RWPE1 (cell line): ENCODE measurements at regions not wholly inside any gene's neighbourhood (a gene's known extent, or its start where the extent isn't known, plus 50 kb on each side); places are given as distances from the start of the nearest gene placed in this dataset.

Experiments
- CTCF ChIA-PET: fragments of 350-600 bp; sonication (Branson Sonifier 250); formaldehyde crosslinking; extraction: SDS; loops from one replicate; lab custom pipeline; 2021; lab: Yijun Ruan, JAX
- POLR2A ChIA-PET: fragments of 400-600 bp; formaldehyde crosslinking; extraction: SDS; loops from one replicate; lab custom pipeline; 2020; ENCODE audit warnings: antibody characterized with exemption; ENCODE audit not compliant: low non-redundant PET; lab: Yijun Ruan, JAX
- DNase-seq: peaks from one replicate; pipeline ENCODE4 v3.0.0; 2012; ENCODE audit warnings: low spot score
- H3K27ac ChIP-seq: fragments of 450-650 bp; 2 replicates; pipeline ENCODE4 v1.5.1; 2017
- CTCF ChIP-seq: fragments of 450-650 bp; conservative IDR thresholded peaks from 2 replicates; pipeline ENCODE4 v1.5.1; 2017; ENCODE audit warnings: low read depth, mild to moderate bottlenecking

- no peak for DNase-seq
- POLR2A ChIA-PET: no interaction called here
- no peak for TF ChIP-seq CTCF
- no peak overlapping the region for H3K27ac ChIP-seq
- CTCF ChIA-PET: no interaction called here
Measured at GRCh38 chr12:109648521-109648920, 65.1 kb upstream of the FAM222A start.

GRCh38 chr12:109650808-109651207, 62.8 kb upstream of the FAM222A start:
- no peak for TF ChIP-seq CTCF
- H3K27ac ChIP-seq: no peak overlapping the region
- DNase-seq: no peak
- POLR2A ChIA-PET: no interaction called here
- CTCF ChIA-PET: no interaction called here

- DNase-seq: no peak
- POLR2A ChIA-PET: interaction anchor here (0.7 kb wide), 1 partner anchor 16 kb away, joined by 3 read pairs; no protein-coding TSS in a partner anchor
- no peak for TF ChIP-seq CTCF
- CTCF ChIA-PET: no interaction called here
- no peak overlapping the region for H3K27ac ChIP-seq
Measured at GRCh38 chr12:109651596-109651995, 62.0 kb upstream of the FAM222A start.

- CTCF ChIA-PET: no interaction called here
- TF ChIP-seq CTCF: no peak
- POLR2A ChIA-PET: interaction anchor here (0.7 kb wide), 1 partner anchor 15 kb away, joined by 3 read pairs; no protein-coding TSS in a partner anchor
- no peak for DNase-seq
- H3K27ac ChIP-seq: no peak overlapping the region
Measured at GRCh38 chr12:109652233-109652976, 61.2 kb upstream of the FAM222A start.

- no peak overlapping the region for H3K27ac ChIP-seq
- CTCF ChIA-PET: no interaction called here
- DNase-seq: no peak
- no peak for TF ChIP-seq CTCF
- POLR2A ChIA-PET: no interaction called here
Measured at GRCh38 chr12:109652977-109653264, 60.7 kb upstream of the FAM222A start.

GRCh38 chr12:109653890-109654289, 59.7 kb upstream of the FAM222A start:
- ChIA-PET CTCF (no interaction called here), POLR2A (no interaction called here)
- no peak for TF ChIP-seq CTCF
- no peak for DNase-seq
- H3K27ac ChIP-seq: no peak overlapping the region
